Prostate gland (tissue), 2 donors: ENCODE measurements at regions not wholly inside any gene's neighbourhood (a gene's known extent, or its start where the extent isn't known, plus 50 kb on each side); places are given as distances from the start of the nearest gene placed in this dataset.

Source experiments
- POLR2A ChIP-seq: fragments of 450-650 bp; IDR thresholded peaks from one replicate; pipeline ENCODE4 v1.6.1; 2016; ENCODE audit warnings: antibody characterized with exemption, mild to moderate bottlenecking
- POLR2AphosphoS5 ChIP-seq: sonication (generic); formaldehyde crosslinking; IDR thresholded peaks from one replicate; pipeline ENCODE4 v1.6.1; 2017; ENCODE audit warnings: antibody characterized with exemption
- TF ChIP-seq, protein P1 (sequence below), 4 experiments: fragments of 200-600 bp in 2 of 4; fragments of 450-650 bp in 2 of 4; sonication (generic) in 2 of 4; IDR thresholded peaks; 1 replicate in 3 of 4; 2 replicates in 1 of 4; pipeline ENCODE4 v1.5.1; 2016 to 2019; ENCODE audit warnings: antibody characterized with exemption in 4 of 4, mild to moderate bottlenecking in 2 of 4, moderate library complexity in 2 of 4

DNA sequence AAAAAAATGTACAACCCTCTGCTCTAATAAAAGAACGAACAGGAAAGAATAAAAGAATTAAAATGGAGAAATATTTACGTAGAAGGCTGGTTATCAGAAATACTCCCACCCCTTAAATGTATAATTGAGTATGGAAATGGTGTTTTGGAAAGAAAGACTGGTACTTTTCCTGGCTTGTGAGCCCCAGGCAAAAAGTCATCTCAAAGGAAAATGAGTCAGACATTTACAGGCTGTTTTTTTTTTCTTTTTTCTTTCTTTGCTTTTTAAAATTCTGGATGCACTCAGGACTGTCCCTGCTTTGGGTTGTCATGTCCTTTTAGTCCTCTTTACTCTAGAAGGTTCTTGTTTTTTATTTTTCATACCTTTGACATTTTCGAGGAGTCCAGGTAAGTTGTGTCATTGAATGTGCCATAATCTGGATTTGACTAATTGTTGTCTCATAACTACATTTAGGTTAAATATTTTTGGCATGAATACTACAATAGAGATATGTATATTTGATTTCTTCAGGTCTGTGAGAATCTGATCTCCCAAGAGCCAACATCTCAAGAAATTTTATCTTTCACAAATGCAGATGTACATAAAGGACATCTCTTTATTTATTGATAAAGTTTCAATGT, 313.0 kb upstream of the GLI3 start:
- no peak for TF ChIP-seq POLR2A
- TF ChIP-seq, protein P1, sequence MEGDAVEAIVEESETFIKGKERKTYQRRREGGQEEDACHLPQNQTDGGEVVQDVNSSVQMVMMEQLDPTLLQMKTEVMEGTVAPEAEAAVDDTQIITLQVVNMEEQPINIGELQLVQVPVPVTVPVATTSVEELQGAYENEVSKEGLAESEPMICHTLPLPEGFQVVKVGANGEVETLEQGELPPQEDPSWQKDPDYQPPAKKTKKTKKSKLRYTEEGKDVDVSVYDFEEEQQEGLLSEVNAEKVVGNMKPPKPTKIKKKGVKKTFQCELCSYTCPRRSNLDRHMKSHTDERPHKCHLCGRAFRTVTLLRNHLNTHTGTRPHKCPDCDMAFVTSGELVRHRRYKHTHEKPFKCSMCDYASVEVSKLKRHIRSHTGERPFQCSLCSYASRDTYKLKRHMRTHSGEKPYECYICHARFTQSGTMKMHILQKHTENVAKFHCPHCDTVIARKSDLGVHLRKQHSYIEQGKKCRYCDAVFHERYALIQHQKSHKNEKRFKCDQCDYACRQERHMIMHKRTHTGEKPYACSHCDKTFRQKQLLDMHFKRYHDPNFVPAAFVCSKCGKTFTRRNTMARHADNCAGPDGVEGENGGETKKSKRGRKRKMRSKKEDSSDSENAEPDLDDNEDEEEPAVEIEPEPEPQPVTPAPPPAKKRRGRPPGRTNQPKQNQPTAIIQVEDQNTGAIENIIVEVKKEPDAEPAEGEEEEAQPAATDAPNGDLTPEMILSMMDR (IDR thresholded peaks at IDR 0.05), result no peak
- TF ChIP-seq POLR2AphosphoS5, result no peak
